HepG2 (cell line): ENCODE measurements at regions not wholly inside any gene's neighbourhood (a gene's known extent, or its start where the extent isn't known, plus 50 kb on each side); places are given as distances from the start of the nearest gene placed in this dataset.

ENCODE experiments used
- ARNT ChIP-seq: fragments of 450-650 bp; IDR thresholded peaks from 2 replicates; pipeline ENCODE4 v1.6.1; 2017
- CEBPB ChIP-seq: IDR thresholded peaks from 2 replicates; pipeline ENCODE4 v1.6.1; 2011; ENCODE audit warnings: low read depth, low read length, improper control_type of control experiment, borderline replicate concordance
- TAF1 ChIP-seq: sonication (generic); formaldehyde crosslinking; IDR thresholded peaks from 2 replicates; pipeline ENCODE4 v1.4.0; 2020; ENCODE audit warnings: missing genetic modification reagents
- ZNF180 ChIP-seq: sonication (generic); formaldehyde crosslinking; IDR thresholded peaks from 2 replicates; pipeline ENCODE4 v1.4.0; 2020; ENCODE audit warnings: low read depth, missing genetic modification reagents, borderline replicate concordance
- TF ChIP-seq, protein P1 (sequence below): sonication (generic); formaldehyde crosslinking; IDR thresholded peaks from 2 replicates; pipeline ENCODE4 v1.4.0; 2020; ENCODE audit warnings: missing genetic modification reagents, borderline replicate concordance
- TF ChIP-seq, protein P2 (sequence below): sonication (generic); formaldehyde crosslinking; IDR thresholded peaks from 2 replicates; pipeline ENCODE4 v1.4.0; 2020; ENCODE audit warnings: missing genetic modification reagents
- TF ChIP-seq, protein P3 (sequence below): sonication (generic); formaldehyde crosslinking; IDR thresholded peaks from 2 replicates; pipeline ENCODE4 v1.5.0; 2020; ENCODE audit warnings: mild to moderate bottlenecking, missing genetic modification reagents, moderate library complexity

GRCh38 chr7:25520516-25520915, 292.2 kb upstream of the NPVF start:
- TF ChIP-seq, protein P1, sequence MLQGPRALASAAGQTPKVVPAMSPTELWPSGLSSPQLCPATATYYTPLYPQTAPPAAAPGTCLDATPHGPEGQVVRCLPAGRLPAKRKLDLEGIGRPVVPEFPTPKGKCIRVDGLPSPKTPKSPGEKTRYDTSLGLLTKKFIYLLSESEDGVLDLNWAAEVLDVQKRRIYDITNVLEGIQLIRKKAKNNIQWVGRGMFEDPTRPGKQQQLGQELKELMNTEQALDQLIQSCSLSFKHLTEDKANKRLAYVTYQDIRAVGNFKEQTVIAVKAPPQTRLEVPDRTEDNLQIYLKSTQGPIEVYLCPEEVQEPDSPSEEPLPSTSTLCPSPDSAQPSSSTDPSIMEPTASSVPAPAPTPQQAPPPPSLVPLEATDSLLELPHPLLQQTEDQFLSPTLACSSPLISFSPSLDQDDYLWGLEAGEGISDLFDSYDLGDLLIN, result no peak
- TF ChIP-seq TAF1 (CRISPR knock-in tag), result no peak
- TF ChIP-seq, protein P2, sequence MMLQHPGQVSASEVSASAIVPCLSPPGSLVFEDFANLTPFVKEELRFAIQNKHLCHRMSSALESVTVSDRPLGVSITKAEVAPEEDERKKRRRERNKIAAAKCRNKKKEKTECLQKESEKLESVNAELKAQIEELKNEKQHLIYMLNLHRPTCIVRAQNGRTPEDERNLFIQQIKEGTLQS (CRISPR knock-in tag), result no peak
- no peak for TF ChIP-seq ARNT
- TF ChIP-seq, protein P3, sequence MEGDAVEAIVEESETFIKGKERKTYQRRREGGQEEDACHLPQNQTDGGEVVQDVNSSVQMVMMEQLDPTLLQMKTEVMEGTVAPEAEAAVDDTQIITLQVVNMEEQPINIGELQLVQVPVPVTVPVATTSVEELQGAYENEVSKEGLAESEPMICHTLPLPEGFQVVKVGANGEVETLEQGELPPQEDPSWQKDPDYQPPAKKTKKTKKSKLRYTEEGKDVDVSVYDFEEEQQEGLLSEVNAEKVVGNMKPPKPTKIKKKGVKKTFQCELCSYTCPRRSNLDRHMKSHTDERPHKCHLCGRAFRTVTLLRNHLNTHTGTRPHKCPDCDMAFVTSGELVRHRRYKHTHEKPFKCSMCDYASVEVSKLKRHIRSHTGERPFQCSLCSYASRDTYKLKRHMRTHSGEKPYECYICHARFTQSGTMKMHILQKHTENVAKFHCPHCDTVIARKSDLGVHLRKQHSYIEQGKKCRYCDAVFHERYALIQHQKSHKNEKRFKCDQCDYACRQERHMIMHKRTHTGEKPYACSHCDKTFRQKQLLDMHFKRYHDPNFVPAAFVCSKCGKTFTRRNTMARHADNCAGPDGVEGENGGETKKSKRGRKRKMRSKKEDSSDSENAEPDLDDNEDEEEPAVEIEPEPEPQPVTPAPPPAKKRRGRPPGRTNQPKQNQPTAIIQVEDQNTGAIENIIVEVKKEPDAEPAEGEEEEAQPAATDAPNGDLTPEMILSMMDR, result no peak
- TF ChIP-seq ZNF180, result no peak
- TF ChIP-seq CEBPB, result no peak
